GM23338 (cell line): ENCODE measurements at regions not wholly inside any gene's neighbourhood (a gene's known extent, or its start where the extent isn't known, plus 50 kb on each side); places are given as distances from the start of the nearest gene placed in this dataset.

Experiments
- ATAC-seq: fragments of 200-7000 bp; cut with Tn5 transposase; 3 replicates; pipeline ENCODE4 v1.9.1; 2020
- DNase-seq: peaks from one replicate; pipeline ENCODE4 v3.0.0-alpha.2; 2015; ENCODE audit warnings: low spot score
- H2AFZ ChIP-seq: fragments of 200-600 bp; sonication (generic); 2 replicates; pipeline ENCODE4 v1.8.0; 2016; ENCODE audit warnings: antibody characterized with exemption, mild to moderate bottlenecking, moderate library complexity
- H3F3A ChIP-seq: fragments of 200-600 bp; sonication (generic); replicated peaks from 2 replicates; pipeline ENCODE4 v1.8.0; 2017; ENCODE audit warnings: antibody characterized with exemption, mixed run types, low read depth
- H3K27ac ChIP-seq: fragments of 200-600 bp; sonication (generic); 2 replicates; pipeline ENCODE4 v1.6.1; 2016; ENCODE audit warnings: low read depth
- H3K27me3 ChIP-seq: fragments of 200-600 bp; sonication (generic); 2 replicates; pipeline ENCODE4 v1.8.0; 2016; ENCODE audit warnings: mild to moderate bottlenecking, mixed run types, moderate library complexity; ENCODE audit not compliant: insufficient read depth
- H3K36me3 ChIP-seq: fragments of 200-600 bp; sonication (generic); 2 replicates; pipeline ENCODE4 v1.8.0; 2016; ENCODE audit warnings: mild to moderate bottlenecking; ENCODE audit not compliant: insufficient read depth
- H3K4me1 ChIP-seq: fragments of 200-600 bp; sonication (generic); 2 replicates; pipeline ENCODE4 v1.8.0; 2016; ENCODE audit warnings: mild to moderate bottlenecking, moderate library complexity; ENCODE audit not compliant: insufficient read depth
- H3K4me2 ChIP-seq: fragments of 200-600 bp; sonication (generic); 2 replicates; pipeline ENCODE4 v1.7.1; 2017; ENCODE audit warnings: mixed run types
- H3K4me3 ChIP-seq: fragments of 200-600 bp; sonication (generic); 2 replicates; pipeline ENCODE4 v1.6.1; 2016; ENCODE audit warnings: mixed run types
- H3K79me2 ChIP-seq: fragments of 200-600 bp; sonication (generic); replicated peaks from 2 replicates; pipeline ENCODE4 v1.8.0; 2017; ENCODE audit warnings: mild to moderate bottlenecking; ENCODE audit not compliant: insufficient read depth
- H3K9me2 ChIP-seq: fragments of 200-600 bp; sonication (generic); 2 replicates; pipeline ENCODE4 v1.8.0; 2017; ENCODE audit not compliant: insufficient read depth
- H4K20me1 ChIP-seq: fragments of 200-600 bp; sonication (generic); replicated peaks from 2 replicates; pipeline ENCODE4 v1.8.0; 2017; ENCODE audit warnings: mild to moderate bottlenecking; ENCODE audit not compliant: insufficient read depth
- H3K27ac Mint-ChIP-seq: 2 replicates; pipeline ENCODE4 v1.8.0; 2020; ENCODE audit warnings: inconsistent platforms, mild to moderate bottlenecking, moderate library complexity, mixed read lengths
- H3K27me3 Mint-ChIP-seq: 3 replicates; pipeline ENCODE4 v1.8.0; 2022; ENCODE audit warnings: low read depth, mild to moderate bottlenecking, moderate library complexity, mixed read lengths, inconsistent platforms; ENCODE audit not compliant: insufficient read depth, poor library complexity
- H3K36me3 Mint-ChIP-seq: 3 replicates; pipeline ENCODE4 v1.8.0; 2021; ENCODE audit warnings: low read depth, mild to moderate bottlenecking, inconsistent platforms, moderate library complexity, mixed read lengths
- H3K4me1 Mint-ChIP-seq: 3 replicates; pipeline ENCODE4 v1.8.0; 2020; ENCODE audit warnings: mild to moderate bottlenecking, inconsistent platforms, mixed read lengths
- H3K4me3 Mint-ChIP-seq: 3 replicates; pipeline ENCODE4 v1.8.0; 2021; ENCODE audit warnings: moderate library complexity, mild to moderate bottlenecking, inconsistent platforms, mixed read lengths
- H3K9me3 Mint-ChIP-seq: 3 replicates; pipeline ENCODE4 v1.8.0; 2020; ENCODE audit warnings: moderate library complexity, mild to moderate bottlenecking, inconsistent platforms, mixed read lengths
- ETS1 ChIP-seq: IDR thresholded peaks from 2 replicates; pipeline ENCODE4 v1.6.1; 2016; ENCODE audit warnings: antibody characterized with exemption
- EZH2 ChIP-seq: fragments of 200-600 bp; sonication (generic); IDR thresholded peaks from one replicate; pipeline ENCODE4 v1.8.0; 2017; ENCODE audit warnings: antibody characterized with exemption, mild to moderate bottlenecking, low read depth; ENCODE audit not compliant: unreplicated experiment
- EZH2phosphoT487 ChIP-seq: fragments of 200-600 bp; sonication (generic); IDR thresholded peaks from one replicate; pipeline ENCODE4 v1.8.1; 2018; ENCODE audit warnings: antibody characterized with exemption; ENCODE audit not compliant: unreplicated experiment
- JUNB ChIP-seq: IDR thresholded peaks from one replicate; pipeline ENCODE4 v1.6.1; 2016; ENCODE audit warnings: antibody characterized with exemption; ENCODE audit not compliant: unreplicated experiment
- NANOG ChIP-seq: IDR thresholded peaks from 2 replicates; pipeline ENCODE4 v1.6.1; 2016; ENCODE audit warnings: antibody characterized with exemption, borderline replicate concordance
- REST ChIP-seq: IDR thresholded peaks from one replicate; pipeline ENCODE4 v1.6.1; 2018; ENCODE audit warnings: antibody characterized with exemption; ENCODE audit not compliant: unreplicated experiment
- ZNF114 ChIP-seq: fragments of 250-450 bp; sonication (Bioruptor Pico); IDR thresholded peaks from 2 replicates; pipeline ENCODE4 v1.5.0; 2020; ENCODE audit warnings: mild to moderate bottlenecking, moderate library complexity
- ZNF331 ChIP-seq: fragments of 250-450 bp; sonication (Bioruptor Pico); IDR thresholded peaks from 2 replicates; pipeline ENCODE4 v1.5.0; 2020; ENCODE audit warnings: low read depth, mild to moderate bottlenecking, moderate library complexity
- TF ChIP-seq, protein P1 (sequence below), 2 experiments: fragments of 200-600 bp in 1 of 2; sonication (generic) in 1 of 2; conservative IDR thresholded peaks; 2 replicates each; pipeline versions ENCODE4 v1.5.1 to v1.6.1; 2016 to 2017; ENCODE audit warnings: antibody characterized with exemption in 2 of 2, low read depth in 2 of 2, mild to moderate bottlenecking in 2 of 2, moderate library complexity in 1 of 2

DNA sequence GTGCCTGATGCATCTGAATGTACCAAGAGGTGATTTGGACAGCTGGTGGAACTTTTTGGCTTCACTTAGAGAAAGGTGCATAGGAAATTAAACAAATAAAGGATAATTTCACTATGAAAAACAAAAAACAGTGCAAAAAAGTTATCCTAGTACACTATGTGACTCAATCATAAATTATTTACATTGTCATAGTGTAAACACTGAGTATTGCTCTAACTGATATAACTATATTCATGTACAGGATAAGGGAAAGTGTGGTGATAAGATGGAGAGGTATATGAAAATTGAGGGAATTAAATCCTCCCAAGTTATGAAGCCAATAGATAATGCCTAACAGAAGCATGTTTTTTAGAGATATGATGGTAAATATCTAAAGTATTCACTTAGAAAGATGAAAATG lies 50.2 kb upstream of the CPNE4 start:
- TF ChIP-seq ZNF114 (CRISPR knock-in tag) (no peak), ZNF331 (CRISPR knock-in tag) (no peak), JUNB (no peak), EZH2phosphoT487 (no peak), NANOG (no peak)
- TF ChIP-seq, protein P1, sequence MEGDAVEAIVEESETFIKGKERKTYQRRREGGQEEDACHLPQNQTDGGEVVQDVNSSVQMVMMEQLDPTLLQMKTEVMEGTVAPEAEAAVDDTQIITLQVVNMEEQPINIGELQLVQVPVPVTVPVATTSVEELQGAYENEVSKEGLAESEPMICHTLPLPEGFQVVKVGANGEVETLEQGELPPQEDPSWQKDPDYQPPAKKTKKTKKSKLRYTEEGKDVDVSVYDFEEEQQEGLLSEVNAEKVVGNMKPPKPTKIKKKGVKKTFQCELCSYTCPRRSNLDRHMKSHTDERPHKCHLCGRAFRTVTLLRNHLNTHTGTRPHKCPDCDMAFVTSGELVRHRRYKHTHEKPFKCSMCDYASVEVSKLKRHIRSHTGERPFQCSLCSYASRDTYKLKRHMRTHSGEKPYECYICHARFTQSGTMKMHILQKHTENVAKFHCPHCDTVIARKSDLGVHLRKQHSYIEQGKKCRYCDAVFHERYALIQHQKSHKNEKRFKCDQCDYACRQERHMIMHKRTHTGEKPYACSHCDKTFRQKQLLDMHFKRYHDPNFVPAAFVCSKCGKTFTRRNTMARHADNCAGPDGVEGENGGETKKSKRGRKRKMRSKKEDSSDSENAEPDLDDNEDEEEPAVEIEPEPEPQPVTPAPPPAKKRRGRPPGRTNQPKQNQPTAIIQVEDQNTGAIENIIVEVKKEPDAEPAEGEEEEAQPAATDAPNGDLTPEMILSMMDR (conservative IDR thresholded peaks at IDR 0.05; ENCODE audit: low read depth in 2 of 2): no peak
- Histone ChIP-seq H3K4me3 (no peak overlapping the region), H3K9me2 (no peaks in the 10 kb centered on the region), H3K27me3 (no peaks in the 10 kb centered on the region), H3F3A (no peaks in the 10 kb centered on the region), H2AFZ (no peak overlapping the region), H3K4me1 (peaks cover 6% of the 10 kb centered on the region; the same call in 1 of the 2 replicates), H3K79me2 (no peaks in the 10 kb centered on the region), H4K20me1 (no peaks in the 10 kb centered on the region), H3K4me2 (no peak overlapping the region), H3K36me3 (no peaks in the 10 kb centered on the region), H3K27ac (no peak overlapping the region)
- Mint-ChIP-seq H3K36me3 (no peaks in the 10 kb centered on the region), H3K27ac (no peak overlapping the region), H3K4me1 (peaks cover 11% of the 10 kb centered on the region), H3K27me3 (peaks cover 1% of the 10 kb centered on the region), H3K4me3 (no peak overlapping the region), H3K9me3 (no peaks in the 10 kb centered on the region)
- DNase-seq (no peak), ATAC-seq (no peak)

DNA sequence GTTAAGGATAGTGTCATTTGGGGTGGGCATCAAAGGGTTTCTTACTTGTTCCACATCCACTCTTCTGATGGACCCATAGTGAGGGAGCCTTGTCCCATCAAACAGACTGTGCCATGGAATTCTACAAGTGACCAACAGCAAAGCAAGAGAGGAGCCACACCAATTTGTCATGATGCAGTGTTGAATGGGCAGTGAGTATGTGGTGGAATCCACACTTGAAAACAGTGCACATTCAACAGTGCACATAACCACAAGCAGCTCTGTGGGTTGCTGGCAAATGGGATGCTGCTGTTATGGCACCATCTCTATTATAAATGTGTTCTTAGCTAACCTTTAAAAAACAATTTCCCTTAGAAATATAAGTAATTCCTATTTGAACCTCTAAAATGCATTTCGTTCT lies 52.5 kb upstream of the CPNE4 start:
- Mint-ChIP-seq H3K9me3 (no peaks in the 10 kb centered on the region), H3K27ac (no peak overlapping the region), H3K36me3 (no peaks in the 10 kb centered on the region), H3K4me3 (no peak overlapping the region), H3K27me3 (peaks cover 2% of the 10 kb centered on the region), H3K4me1 (peaks cover 11% of the 10 kb centered on the region)
- Histone ChIP-seq H3K4me2 (no peak overlapping the region), H3K4me3 (no peak overlapping the region), H3K4me1 (peaks cover 6% of the 10 kb centered on the region; the same call in 1 of the 2 replicates), H2AFZ (no peak overlapping the region), H3F3A (no peaks in the 10 kb centered on the region), H4K20me1 (no peaks in the 10 kb centered on the region), H3K27me3 (no peaks in the 10 kb centered on the region), H3K36me3 (no peaks in the 10 kb centered on the region), H3K27ac (no peak overlapping the region), H3K79me2 (no peaks in the 10 kb centered on the region), H3K9me2 (no peaks in the 10 kb centered on the region)
- TF ChIP-seq NANOG (no peak), EZH2 (no peak), ETS1 (no peak)
- DNase-seq (no peak), ATAC-seq (no peak)

GRCh38 chr3:132088291-132088690 lies 53.5 kb upstream of the CPNE4 start:
- H3K4me3 Mint-ChIP-seq: no peak overlapping the region
- TF ChIP-seq REST: no peak
- no peak for TF ChIP-seq EZH2
- TF ChIP-seq ETS1: no peak
- no peak for TF ChIP-seq NANOG

More at GRCh38 chr3:132088291-132088690, 53.5 kb upstream of the CPNE4 start:
- no peaks in the 10 kb centered on the region for H3K79me2 ChIP-seq
- no peaks in the 10 kb centered on the region for H3K27me3 ChIP-seq
- H3K4me1 Mint-ChIP-seq: peaks cover 7% of the 10 kb centered on the region
- no peak overlapping the region for H3K4me2 ChIP-seq
- peaks cover 2% of the 10 kb centered on the region for H3K27me3 Mint-ChIP-seq
- H3K27ac ChIP-seq: no peak overlapping the region
- H3K9me3 Mint-ChIP-seq: no peaks in the 10 kb centered on the region
- no peaks in the 10 kb centered on the region for H4K20me1 ChIP-seq
- no peaks in the 10 kb centered on the region for H3K36me3 ChIP-seq
- ATAC-seq: no peak
- no peak overlapping the region for H3K4me3 ChIP-seq
- no peak for DNase-seq
- no peak overlapping the region for H2AFZ ChIP-seq
- peaks cover 6% of the 10 kb centered on the region; the same call in 1 of the 2 replicates for H3K4me1 ChIP-seq
- H3K36me3 Mint-ChIP-seq: no peaks in the 10 kb centered on the region
- H3K27ac Mint-ChIP-seq: no peak overlapping the region
- no peaks in the 10 kb centered on the region for H3F3A ChIP-seq
- no peaks in the 10 kb centered on the region for H3K9me2 ChIP-seq
